T-helper 2 cell treated with Interferon-gamma antibody and Interleukin-4, amounts not matched to agents 5 μg/mL and 100 μg/mL, for 36 hours (primary cell): ENCODE measurements at regions not wholly inside any gene's neighbourhood (a gene's known extent, or its start where the extent isn't known, plus 50 kb on each side); places are given as distances from the start of the nearest gene placed in this dataset.
"Not testable (repeated sequence)": the region's sequence is repeated elsewhere in the genome, so short reads cannot be mapped to it uniquely, and the experiment has no call there.

Source experiments
- DNase-seq: peaks from one replicate; pipeline ENCODE4 v3.0.0; 2021; ENCODE audit warnings: low spot score
- H3K27ac Mint-ChIP-seq: one replicate; pipeline ENCODE4 v1.8.0; 2021; ENCODE audit warnings: mild to moderate bottlenecking, mixed read lengths
- H3K27me3 Mint-ChIP-seq: one replicate; pipeline ENCODE4 v1.8.0; 2021; ENCODE audit warnings: low read depth, mixed read lengths
- H3K36me3 Mint-ChIP-seq: one replicate; pipeline ENCODE4 v1.8.0; 2021; ENCODE audit warnings: low read depth, mixed read lengths
- H3K4me1 Mint-ChIP-seq: one replicate; pipeline ENCODE4 v1.8.0; 2021; ENCODE audit warnings: low read depth, mixed read lengths
- H3K4me3 Mint-ChIP-seq: one replicate; pipeline ENCODE4 v1.8.0; 2022; ENCODE audit warnings: mild to moderate bottlenecking, moderate library complexity, mixed read lengths
- H3K9me3 Mint-ChIP-seq: one replicate; pipeline ENCODE4 v1.8.0; 2021; ENCODE audit warnings: mixed read lengths

DNA sequence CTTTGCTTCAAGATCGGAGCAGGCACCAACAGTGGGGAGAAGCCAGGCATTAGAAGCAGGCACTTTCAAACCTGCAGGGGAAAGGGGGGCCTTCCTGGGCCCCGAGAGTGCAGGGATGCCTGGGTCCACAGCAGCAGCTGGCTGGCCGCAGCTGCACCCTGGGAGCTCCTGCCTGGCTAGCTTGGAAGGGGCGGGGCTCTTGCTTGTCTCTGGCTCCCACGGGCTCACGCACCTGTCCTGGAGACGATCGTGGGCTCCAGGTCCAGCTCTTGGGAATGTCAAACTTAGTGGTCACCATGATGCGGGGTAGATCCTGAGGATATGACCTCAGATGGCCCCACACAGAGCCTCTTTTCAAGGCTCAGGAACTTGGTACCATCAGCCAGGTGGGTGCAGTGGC, 1673.2 kb downstream of the LRRC4C start:
- no peak overlapping the region for H3K4me3 Mint-ChIP-seq
- no peaks in the 10 kb centered on the region for H3K36me3 Mint-ChIP-seq
- H3K4me1 Mint-ChIP-seq, result no peaks in the 10 kb centered on the region
- DNase-seq, result no peak
- H3K27ac Mint-ChIP-seq, result no peak overlapping the region
- peaks cover 31% of the 10 kb centered on the region for H3K9me3 Mint-ChIP-seq
- no peaks in the 10 kb centered on the region for H3K27me3 Mint-ChIP-seq

DNA sequence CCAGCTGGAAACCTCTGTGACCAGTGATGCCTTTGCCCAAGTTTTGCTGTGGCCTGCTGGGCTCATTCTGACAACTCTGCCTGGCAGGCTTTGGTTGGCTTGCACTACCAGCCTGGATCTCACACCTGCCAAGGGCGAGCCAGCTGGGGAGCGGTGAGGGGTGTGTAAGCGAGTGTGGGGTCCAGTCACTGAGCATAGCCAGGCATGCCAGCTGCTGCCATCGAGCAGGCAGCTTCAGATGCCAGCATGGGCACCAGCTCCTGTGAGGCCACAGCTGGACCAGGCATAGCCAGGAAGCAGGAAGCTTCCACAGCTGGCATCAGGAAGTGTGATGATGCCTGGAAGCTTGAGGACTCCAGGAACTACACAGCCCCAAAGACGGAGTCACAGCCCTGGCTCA, 1674.6 kb downstream of the LRRC4C start:
- Mint-ChIP-seq H3K27ac (no peak overlapping the region), H3K27me3 (no peaks in the 10 kb centered on the region), H3K4me3 (no peak overlapping the region), H3K36me3 (no peaks in the 10 kb centered on the region), H3K9me3 (peaks cover 23% of the 10 kb centered on the region), H3K4me1 (no peaks in the 10 kb centered on the region)
- DNase-seq, result no peak

DNA sequence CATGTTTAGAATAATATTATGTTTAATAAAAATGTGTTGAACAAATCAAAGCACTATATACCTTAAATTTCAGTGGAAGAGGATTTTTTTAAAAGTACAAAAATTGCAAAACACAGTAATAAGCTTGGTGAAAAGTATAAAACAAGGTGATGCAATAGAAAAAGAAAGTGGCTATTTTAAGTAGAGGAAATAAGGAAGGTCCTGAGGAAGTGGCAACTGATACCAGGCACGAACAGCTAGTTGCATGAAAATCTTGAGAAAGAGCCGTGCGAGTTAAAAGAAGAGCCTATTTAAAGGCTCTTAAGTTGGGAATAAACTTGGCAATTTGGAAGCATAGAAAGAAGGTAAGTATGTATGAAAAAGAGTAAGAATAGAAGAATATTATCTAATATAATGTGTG, 1679.3 kb downstream of the LRRC4C start:
- no peaks in the 10 kb centered on the region for H3K36me3 Mint-ChIP-seq
- peaks cover 36% of the 10 kb centered on the region for H3K9me3 Mint-ChIP-seq
- H3K4me1 Mint-ChIP-seq, result no peaks in the 10 kb centered on the region
- no peak for DNase-seq
- H3K27me3 Mint-ChIP-seq, result no peaks in the 10 kb centered on the region
- H3K4me3 Mint-ChIP-seq, result no peak overlapping the region
- no peak overlapping the region for H3K27ac Mint-ChIP-seq

DNA sequence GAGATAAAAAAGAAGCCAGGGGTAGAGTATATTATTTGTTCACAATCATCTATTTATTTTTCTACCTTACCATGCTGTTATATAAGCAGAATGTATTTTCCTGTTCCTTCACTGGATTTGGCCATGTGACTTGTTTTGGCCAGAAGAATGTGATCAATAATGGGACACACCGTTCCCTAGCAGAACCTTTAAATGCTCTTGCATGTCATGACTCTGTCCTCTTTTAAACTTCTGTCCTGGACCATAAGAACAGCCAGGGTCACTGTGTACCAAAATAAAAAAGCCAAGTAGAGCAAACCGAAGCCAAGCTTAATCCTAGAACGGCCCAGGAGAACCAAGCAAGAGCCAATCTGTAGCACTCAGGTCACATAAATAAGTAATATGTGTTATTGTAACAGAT, 1682.4 kb downstream of the LRRC4C start:
- Mint-ChIP-seq H3K9me3 (peaks cover 40% of the 10 kb centered on the region), H3K4me3 (no peak overlapping the region), H3K36me3 (no peaks in the 10 kb centered on the region), H3K4me1 (no peaks in the 10 kb centered on the region), H3K27me3 (no peaks in the 10 kb centered on the region), H3K27ac (no peak overlapping the region)
- DNase-seq, result no peak

DNA sequence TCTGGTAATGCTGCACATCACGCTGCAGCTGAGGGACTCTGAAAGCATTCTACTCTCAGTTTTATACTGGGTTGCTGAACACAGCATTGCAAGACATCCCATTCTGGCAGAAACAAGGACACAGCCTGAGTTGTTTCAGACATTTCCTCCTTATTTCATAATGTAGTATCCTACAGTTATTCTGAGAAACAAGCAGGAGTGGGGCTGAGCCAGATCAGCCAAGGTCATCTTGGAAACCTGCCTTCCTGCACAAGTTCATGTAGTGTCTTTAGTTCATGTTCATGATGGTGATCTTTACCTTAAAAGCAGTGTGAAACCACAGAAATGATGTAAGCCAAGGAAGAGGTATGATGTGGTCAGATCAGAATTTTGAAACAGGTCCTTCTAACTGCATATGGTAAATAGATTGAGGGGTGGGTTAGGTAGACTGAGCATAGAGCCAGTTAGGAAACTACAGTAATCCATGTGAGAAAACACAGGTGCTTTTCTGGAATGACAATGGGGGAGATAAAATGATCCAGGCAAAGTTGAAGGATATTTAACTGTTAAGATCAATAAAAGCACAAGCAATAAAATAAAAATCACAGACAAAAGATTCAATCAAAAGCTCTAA, 1686.8 kb downstream of the LRRC4C start:
- H3K36me3 Mint-ChIP-seq, result no peaks in the 10 kb centered on the region
- peaks cover 41% of the 10 kb centered on the region for H3K9me3 Mint-ChIP-seq
- H3K27ac Mint-ChIP-seq, result no peak overlapping the region
- no peak for DNase-seq
- no peaks in the 10 kb centered on the region for H3K27me3 Mint-ChIP-seq
- H3K4me1 Mint-ChIP-seq, result no peaks in the 10 kb centered on the region
- no peak overlapping the region for H3K4me3 Mint-ChIP-seq

DNA sequence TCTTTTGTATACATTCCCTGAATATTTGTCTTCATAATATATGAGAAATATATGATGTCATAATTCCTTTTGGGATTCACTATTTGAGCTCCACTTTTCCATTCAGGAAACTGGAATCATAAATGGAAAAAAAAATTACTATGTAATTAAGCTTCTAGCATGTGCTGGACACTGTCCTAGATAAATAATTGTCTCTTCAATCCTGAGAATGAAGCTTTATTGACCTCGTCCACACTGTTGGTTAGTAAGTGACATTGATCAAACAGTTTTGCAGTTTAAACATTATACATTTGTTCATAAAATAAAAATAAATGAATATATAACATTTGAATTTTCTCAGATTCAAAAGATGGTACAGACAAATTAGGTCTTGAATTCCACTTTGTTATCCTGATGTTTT, 1691.2 kb downstream of the LRRC4C start:
- H3K27ac Mint-ChIP-seq, result no peak overlapping the region
- no peak overlapping the region for H3K4me3 Mint-ChIP-seq
- H3K4me1 Mint-ChIP-seq, result no peaks in the 10 kb centered on the region
- peaks cover 48% of the 10 kb centered on the region for H3K9me3 Mint-ChIP-seq
- no peak for DNase-seq
- no peaks in the 10 kb centered on the region for H3K36me3 Mint-ChIP-seq
- no peaks in the 10 kb centered on the region for H3K27me3 Mint-ChIP-seq

DNA sequence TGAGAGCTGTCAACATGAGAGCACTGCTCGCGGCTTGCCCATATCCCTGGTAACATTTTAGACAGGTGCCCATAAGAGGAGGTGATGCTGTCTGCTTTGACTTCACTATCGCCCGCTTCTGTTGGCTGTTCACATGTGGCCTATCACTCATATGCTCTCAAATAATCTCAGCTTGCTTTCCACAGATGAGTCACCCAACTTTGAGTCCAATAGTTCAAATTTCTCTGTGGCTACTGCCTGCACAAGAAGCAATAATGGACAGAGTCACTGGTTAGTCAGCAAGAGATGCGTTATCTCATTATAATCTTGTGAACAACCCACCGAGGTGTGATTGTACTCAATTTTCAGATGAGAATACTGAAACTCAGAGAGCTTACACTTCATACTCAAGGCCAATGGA, 1714.1 kb downstream of the LRRC4C start:
- H3K27ac Mint-ChIP-seq, result no peak overlapping the region
- no peak for DNase-seq

DNA sequence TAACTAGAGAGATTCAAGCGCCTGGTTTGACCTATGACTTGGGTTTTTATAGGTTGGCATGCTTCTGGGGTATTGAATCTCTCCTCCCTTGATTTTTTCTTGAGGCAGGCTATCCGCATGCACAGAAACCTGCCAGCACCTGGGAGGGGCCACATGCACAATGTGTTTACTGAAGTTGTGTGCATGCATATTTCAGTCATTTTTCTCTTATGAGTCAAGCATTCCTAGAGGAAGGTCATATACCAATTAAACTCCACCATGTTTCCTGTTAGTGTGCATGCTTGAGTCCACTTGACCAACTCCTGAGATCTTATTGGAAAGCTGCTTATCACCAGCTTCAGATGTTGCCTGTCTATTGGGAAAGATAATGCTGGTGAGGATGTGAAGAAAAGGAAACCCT, 1718.4 kb downstream of the LRRC4C start:
- Mint-ChIP-seq H3K4me3 (no peak overlapping the region), H3K27me3 (no peaks in the 10 kb centered on the region), H3K4me1 (no peaks in the 10 kb centered on the region), H3K27ac (no peak overlapping the region), H3K9me3 (peaks cover 21% of the 10 kb centered on the region), H3K36me3 (no peaks in the 10 kb centered on the region)
- DNase-seq, result no peak

More for the DNA sequence above, 1714.1 kb downstream of the LRRC4C start:
- H3K4me3 Mint-ChIP-seq, result no peak overlapping the region
- H3K9me3 Mint-ChIP-seq, result peaks cover 36% of the 10 kb centered on the region
- H3K4me1 Mint-ChIP-seq, result no peaks in the 10 kb centered on the region
- H3K36me3 Mint-ChIP-seq, result no peaks in the 10 kb centered on the region
- no peaks in the 10 kb centered on the region for H3K27me3 Mint-ChIP-seq

DNA sequence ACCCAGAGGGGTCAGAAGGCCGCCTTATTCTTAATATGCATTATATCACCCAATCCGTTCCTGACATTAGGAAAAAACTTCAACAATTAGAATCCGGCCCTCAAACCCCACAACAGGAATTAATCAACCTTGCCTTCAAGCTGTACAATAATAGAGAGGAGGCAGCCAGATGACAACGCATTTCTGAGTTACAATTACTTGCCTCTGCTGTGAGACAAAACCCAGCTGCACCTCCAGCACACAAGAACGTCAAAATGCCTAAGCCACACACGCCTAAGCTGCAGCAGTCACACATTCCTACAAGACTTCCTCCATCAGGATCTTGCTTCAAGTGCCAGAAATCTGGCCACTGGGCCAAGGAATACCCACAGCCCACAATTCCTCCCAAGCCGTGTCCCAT, 1723.1 kb downstream of the LRRC4C start:
- not testable (repeated sequence) for H3K4me3 Mint-ChIP-seq, H3K27me3 Mint-ChIP-seq, H3K36me3 Mint-ChIP-seq, DNase-seq, H3K4me1 Mint-ChIP-seq, H3K27ac Mint-ChIP-seq
- peaks cover 31% of the 10 kb centered on the region for H3K9me3 Mint-ChIP-seq

DNA sequence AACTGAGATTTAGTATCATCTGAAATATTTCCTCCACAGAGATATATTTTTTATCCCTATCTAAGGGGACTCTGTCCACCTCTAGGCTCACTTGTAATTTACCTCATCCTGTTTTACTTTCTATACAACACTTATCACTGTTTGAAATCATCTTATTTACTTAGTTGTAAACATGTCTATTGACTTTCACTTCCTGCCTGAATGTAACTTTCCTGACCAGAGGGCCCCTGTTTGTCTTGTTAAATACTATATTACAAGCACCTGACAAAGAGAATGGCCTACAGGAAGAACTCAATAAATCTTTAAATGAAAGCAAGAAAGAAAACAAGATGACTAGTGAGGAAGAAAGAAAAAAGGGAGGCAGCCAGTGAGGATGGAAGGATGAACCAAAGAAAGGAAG, 1727.5 kb downstream of the LRRC4C start:
- no peaks in the 10 kb centered on the region for H3K36me3 Mint-ChIP-seq
- H3K4me3 Mint-ChIP-seq, result no peak overlapping the region
- no peaks in the 10 kb centered on the region for H3K4me1 Mint-ChIP-seq
- H3K27ac Mint-ChIP-seq, result no peak overlapping the region
- peaks cover 53% of the 10 kb centered on the region for H3K9me3 Mint-ChIP-seq
- DNase-seq, result no peak
- no peaks in the 10 kb centered on the region for H3K27me3 Mint-ChIP-seq

DNA sequence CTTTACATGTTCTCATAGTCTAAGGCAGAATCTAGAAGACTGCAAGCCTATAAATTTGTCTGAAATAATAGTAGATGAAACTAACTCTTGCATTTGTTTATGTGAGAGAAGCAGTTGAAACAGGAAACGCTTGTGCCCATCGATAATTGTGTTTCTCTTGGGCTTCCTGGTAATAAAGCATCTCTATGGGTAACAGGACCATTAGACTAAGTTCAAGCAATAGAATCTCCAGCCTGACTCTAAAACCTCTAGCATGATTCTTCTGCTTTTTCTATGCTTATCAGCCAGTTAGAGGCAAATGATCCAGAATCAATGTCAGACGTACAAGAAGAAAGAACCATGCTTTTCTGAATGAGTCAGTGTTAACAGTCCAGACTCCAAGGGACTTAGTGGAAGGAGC, 1734.4 kb downstream of the LRRC4C start:
- no peaks in the 10 kb centered on the region for H3K4me1 Mint-ChIP-seq
- H3K9me3 Mint-ChIP-seq, result peaks cover 50% of the 10 kb centered on the region
- no peak overlapping the region for H3K27ac Mint-ChIP-seq
- no peaks in the 10 kb centered on the region for H3K27me3 Mint-ChIP-seq
- no peaks in the 10 kb centered on the region for H3K36me3 Mint-ChIP-seq
- no peak overlapping the region for H3K4me3 Mint-ChIP-seq
- no peak for DNase-seq

DNA sequence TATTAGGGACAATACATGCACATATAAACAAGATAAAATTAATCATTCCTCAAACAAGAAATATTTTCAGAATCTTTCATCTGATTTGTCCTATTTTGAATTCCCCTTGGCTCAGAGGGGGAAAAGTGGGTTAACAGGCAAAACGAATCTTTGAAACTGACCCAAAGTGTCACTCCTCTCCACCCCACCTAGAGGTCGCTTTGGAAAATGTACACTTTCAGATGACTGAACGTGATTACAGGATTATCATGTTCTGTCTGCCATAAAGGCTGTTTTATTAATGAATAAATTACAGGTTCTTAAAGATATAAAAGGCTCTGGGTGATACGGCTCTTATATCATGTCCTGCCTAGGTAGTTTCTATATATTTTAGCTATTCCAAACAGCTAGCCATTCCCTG, 1735.0 kb downstream of the LRRC4C start:
- DNase-seq, result no peak
- Mint-ChIP-seq H3K4me3 (no peak overlapping the region), H3K4me1 (no peaks in the 10 kb centered on the region), H3K9me3 (peaks cover 45% of the 10 kb centered on the region), H3K27ac (no peak overlapping the region), H3K27me3 (no peaks in the 10 kb centered on the region), H3K36me3 (no peaks in the 10 kb centered on the region)

DNA sequence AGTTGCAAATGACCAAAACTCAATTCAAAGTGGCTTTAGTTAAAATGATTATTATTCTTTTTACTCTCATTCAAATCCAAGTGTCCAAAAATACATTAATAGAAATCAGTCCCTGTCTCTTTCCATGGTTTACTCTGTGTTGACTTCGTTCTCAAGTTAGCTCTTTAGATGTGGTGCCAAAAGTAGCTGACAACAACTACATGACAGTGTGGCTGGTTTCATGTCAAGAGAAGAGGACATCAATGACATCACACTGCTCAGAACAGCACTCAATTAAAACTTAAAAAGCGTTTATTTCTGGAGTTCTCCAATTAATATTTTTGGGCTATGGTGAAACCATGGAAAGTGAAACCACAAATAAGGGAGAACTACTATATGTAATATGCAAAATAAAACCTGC, 1746.9 kb downstream of the LRRC4C start:
- Mint-ChIP-seq H3K27me3 (no peaks in the 10 kb centered on the region), H3K4me1 (no peaks in the 10 kb centered on the region), H3K27ac (no peak overlapping the region), H3K9me3 (peaks cover 50% of the 10 kb centered on the region), H3K36me3 (no peaks in the 10 kb centered on the region), H3K4me3 (no peak overlapping the region)
- no peak for DNase-seq

DNA sequence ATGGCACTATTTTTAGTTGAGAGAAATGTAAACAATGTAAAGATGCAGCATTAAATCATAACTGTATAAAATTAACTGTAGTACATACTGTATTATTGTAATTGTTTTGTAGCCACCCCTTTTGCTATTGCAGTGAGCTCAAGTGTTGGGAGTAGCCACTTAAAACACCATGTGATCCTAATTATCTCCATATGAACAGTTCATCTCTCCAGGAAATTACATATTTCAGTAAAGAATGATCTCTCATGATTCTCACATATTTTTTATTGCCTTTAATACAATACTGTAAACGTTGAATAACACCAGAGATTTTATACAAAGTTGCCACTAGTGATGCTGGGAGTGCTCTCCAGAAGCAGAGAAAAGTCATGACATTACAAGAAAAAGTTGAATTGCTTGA, 1768.6 kb downstream of the LRRC4C start:
- no peaks in the 10 kb centered on the region for H3K4me1 Mint-ChIP-seq

DNA sequence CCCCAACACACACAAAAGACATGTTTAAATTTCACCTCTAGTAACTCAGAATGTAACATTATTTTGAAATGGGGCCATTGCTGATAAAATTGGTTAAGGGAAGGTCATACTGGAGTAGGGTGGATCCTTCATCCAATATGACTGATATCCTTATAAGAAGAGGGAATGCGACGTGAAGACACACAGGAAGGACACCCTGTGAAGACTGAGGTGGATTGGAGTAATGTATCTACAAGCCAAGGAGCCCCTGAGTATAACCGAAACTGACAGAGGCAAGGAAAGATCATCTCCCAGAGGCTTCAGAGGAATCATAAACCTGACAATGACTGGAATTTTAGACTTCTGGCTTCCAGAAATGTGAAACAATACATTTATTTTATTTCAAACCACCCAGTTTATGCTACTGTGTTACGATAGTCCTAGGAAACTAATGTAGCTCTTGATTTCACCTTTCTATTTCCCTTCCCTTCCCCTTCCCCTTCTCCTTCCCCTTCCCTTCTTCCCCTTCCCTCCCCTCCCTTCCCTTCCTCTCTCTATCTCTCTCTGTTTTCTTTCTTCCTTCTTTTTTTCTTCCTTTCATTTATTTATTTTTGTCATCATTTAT, 1775.4 kb downstream of the LRRC4C start:
- no peaks in the 10 kb centered on the region for H3K4me1 Mint-ChIP-seq
- no peak overlapping the region for H3K27ac Mint-ChIP-seq
- H3K36me3 Mint-ChIP-seq, result no peaks in the 10 kb centered on the region
- H3K27me3 Mint-ChIP-seq, result no peaks in the 10 kb centered on the region
- H3K4me3 Mint-ChIP-seq, result no peak overlapping the region
- DNase-seq, result no peak
- H3K9me3 Mint-ChIP-seq, result peaks cover 33% of the 10 kb centered on the region

More for the DNA sequence above, 1768.6 kb downstream of the LRRC4C start:
- Mint-ChIP-seq H3K9me3 (peaks cover 45% of the 10 kb centered on the region), H3K4me3 (no peak overlapping the region), H3K27ac (no peak overlapping the region), H3K36me3 (no peaks in the 10 kb centered on the region), H3K27me3 (no peaks in the 10 kb centered on the region)
- DNase-seq, result no peak
